RWPE1 (cell line): ENCODE measurements at regions not wholly inside any gene's neighbourhood (a gene's known extent, or its start where the extent isn't known, plus 50 kb on each side); places are given as distances from the start of the nearest gene placed in this dataset.
"Not testable (repeated sequence)": the region's sequence is repeated elsewhere in the genome, so short reads cannot be mapped to it uniquely, and the experiment has no call there.

Source experiments
- CTCF ChIA-PET: fragments of 350-600 bp; sonication (Branson Sonifier 250); formaldehyde crosslinking; extraction: SDS; loops from one replicate; lab custom pipeline; 2021; lab: Yijun Ruan, JAX
- POLR2A ChIA-PET: fragments of 400-600 bp; formaldehyde crosslinking; extraction: SDS; loops from one replicate; lab custom pipeline; 2020; ENCODE audit warnings: antibody characterized with exemption; ENCODE audit not compliant: low non-redundant PET; lab: Yijun Ruan, JAX
- DNase-seq: peaks from one replicate; pipeline ENCODE4 v3.0.0; 2012; ENCODE audit warnings: low spot score
- H3K27ac ChIP-seq: fragments of 450-650 bp; 2 replicates; pipeline ENCODE4 v1.5.1; 2017
- CTCF ChIP-seq: fragments of 450-650 bp; conservative IDR thresholded peaks from 2 replicates; pipeline ENCODE4 v1.5.1; 2017; ENCODE audit warnings: low read depth, mild to moderate bottlenecking

GRCh38 chr12:18837025-18837424, 99.1 kb downstream of the CAPZA3 start:
- ChIA-PET CTCF (interaction anchor here (0.5 kb wide), 1 partner anchor 191 kb away, joined by 3 read pairs; no protein-coding TSS in a partner anchor), POLR2A (no interaction called here)

GRCh38 chr12:18837505-18837904, 99.6 kb downstream of the CAPZA3 start:
- ChIA-PET POLR2A (no interaction called here), CTCF (interaction anchor here (0.5 kb wide), 1 partner anchor 190 kb away, joined by 3 read pairs; no protein-coding TSS in a partner anchor)
- no peak overlapping the region for H3K27ac ChIP-seq
- TF ChIP-seq CTCF: no peak
- DNase-seq: no peak

More at GRCh38 chr12:18837025-18837424, 99.1 kb downstream of the CAPZA3 start:
- DNase-seq: no peak
- TF ChIP-seq CTCF: no peak
- no peak overlapping the region for H3K27ac ChIP-seq

DNA sequence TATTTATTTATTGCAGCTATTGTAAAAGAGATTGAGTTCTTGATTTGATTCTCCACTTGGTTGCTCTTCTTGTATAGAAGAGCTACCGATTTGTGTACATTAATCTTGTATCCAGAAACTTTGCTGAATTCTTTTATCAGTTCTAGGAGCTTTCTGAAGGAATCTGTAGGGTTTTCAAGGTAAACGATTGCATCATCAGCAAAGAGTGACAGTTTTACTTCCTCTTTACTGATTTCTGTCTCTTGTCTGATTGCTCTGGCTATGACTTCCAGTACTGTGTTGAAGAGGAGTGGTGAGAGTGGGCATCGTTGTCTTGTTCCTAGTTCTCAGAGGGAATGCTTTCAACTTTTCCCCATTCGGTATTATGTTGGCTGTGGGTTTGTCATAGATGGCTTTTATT, 103.1 kb downstream of the CAPZA3 start:
- POLR2A ChIA-PET, H3K27ac ChIP-seq, CTCF ChIA-PET, DNase-seq: not testable (repeated sequence)

GRCh38 chr12:18849080-18849479, 111.2 kb downstream of the CAPZA3 start:
- H3K27ac ChIP-seq: no peak overlapping the region
- DNase-seq: no peak
- CTCF ChIA-PET: no interaction called here
- POLR2A ChIA-PET: no interaction called here
- no peak for TF ChIP-seq CTCF

DNA sequence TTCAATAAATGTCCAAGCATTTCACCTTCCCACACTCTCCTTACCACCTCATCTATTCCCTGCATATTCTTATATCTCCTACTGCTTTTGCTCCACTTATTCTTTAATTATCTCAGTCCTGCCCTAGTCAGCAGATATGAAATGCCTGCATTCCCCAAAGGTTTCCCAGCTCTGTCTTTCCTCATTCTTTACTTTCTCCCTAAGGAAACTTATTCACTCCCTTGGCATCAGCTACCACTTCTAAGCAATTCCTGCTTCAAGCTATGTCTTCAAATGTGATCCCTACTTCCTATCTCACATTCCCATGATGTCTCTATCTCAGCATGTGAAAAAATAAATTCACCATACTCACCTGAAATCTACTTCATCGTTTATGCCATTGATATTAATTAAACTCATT, 111.8 kb downstream of the CAPZA3 start:
- no peak for DNase-seq
- no peak for TF ChIP-seq CTCF
- H3K27ac ChIP-seq: no peak overlapping the region
- ChIA-PET CTCF (no interaction called here), POLR2A (no interaction called here)

- ChIA-PET CTCF (interaction anchor here (0.7 kb wide), 1 partner anchor 88 kb away, joined by 3 read pairs; no protein-coding TSS in a partner anchor), POLR2A (no interaction called here)
- no peak for DNase-seq
- no peak overlapping the region for H3K27ac ChIP-seq
- TF ChIP-seq CTCF: no peak
Measured at GRCh38 chr12:18850752-18851151, 112.8 kb downstream of the CAPZA3 start.

- TF ChIP-seq CTCF: no peak
- CTCF ChIA-PET: no interaction called here
- no peak overlapping the region for H3K27ac ChIP-seq
- POLR2A ChIA-PET: no interaction called here
- DNase-seq: no peak
Measured at GRCh38 chr12:18851271-18851670, 113.4 kb downstream of the CAPZA3 start.
